ENCODE measurements at regions not wholly inside any gene's neighbourhood (a gene's known extent, or its start where the extent isn't known, plus 50 kb on each side); places are given as distances from the start of the nearest gene placed in this dataset.

GRCh38 chr2:212918336-212918735, 233.1 kb downstream of the IKZF2 start:
- H3K36me3 Mint-ChIP-seq (ENCODE audit: low read depth): no peaks in the 10 kb centered on the region
- Histone ChIP-seq H3K4me1 (ENCODE audit: insufficient read depth) (peaks cover 10% of the 10 kb centered on the region; the same call in 1 of the 2 replicates), H2AFZ (no peak overlapping the region), H3K9me2 (ENCODE audit: insufficient read depth) (no peaks in the 10 kb centered on the region; the same call in 1 of the 2 replicates), H3K79me2 (replicated peaks; ENCODE audit: insufficient read depth) (no peaks in the 10 kb centered on the region), H3K27ac (ENCODE audit: low read depth) (no peak overlapping the region), H4K20me1 (replicated peaks; ENCODE audit: insufficient read depth) (no peaks in the 10 kb centered on the region), H3F3A (replicated peaks; ENCODE audit: low read depth) (no peaks in the 10 kb centered on the region), H3K4me3 (no peak overlapping the region), H3K27me3 (ENCODE audit: insufficient read depth) (no peaks in the 10 kb centered on the region), H3K4me2 (no peak overlapping the region), H3K36me3 (ENCODE audit: insufficient read depth) (no peaks in the 10 kb centered on the region)
- no peak for DNase-seq (ENCODE audit: low spot score)
- no peak for ATAC-seq
- no peak overlapping the region for H3K27ac Mint-ChIP-seq
- H3K27me3 Mint-ChIP-seq (ENCODE audit: insufficient read depth, low read depth, poor library complexity): peaks cover 4% of the 10 kb centered on the region
- peaks cover 45% of the 10 kb centered on the region for H3K4me1 Mint-ChIP-seq
- H3K4me3 Mint-ChIP-seq: no peak overlapping the region
- H3K9me3 Mint-ChIP-seq: no peaks in the 10 kb centered on the region
- TF ChIP-seq ZNF114 (CRISPR knock-in tag; IDR thresholded peaks at IDR 0.05): no peak

- Histone ChIP-seq H3K4me3 (no peak overlapping the region), H3F3A (replicated peaks; ENCODE audit: low read depth) (no peaks in the 10 kb centered on the region), H3K27ac (ENCODE audit: low read depth) (no peak overlapping the region), H3K36me3 (ENCODE audit: insufficient read depth) (no peaks in the 10 kb centered on the region), H3K79me2 (replicated peaks; ENCODE audit: insufficient read depth) (no peaks in the 10 kb centered on the region), H4K20me1 (replicated peaks; ENCODE audit: insufficient read depth) (no peaks in the 10 kb centered on the region), H3K9me2 (ENCODE audit: insufficient read depth) (no peaks in the 10 kb centered on the region), H2AFZ (no peak overlapping the region), H3K4me2 (no peak overlapping the region), H3K27me3 (ENCODE audit: insufficient read depth) (no peaks in the 10 kb centered on the region), H3K4me1 (ENCODE audit: insufficient read depth) (peaks cover 10% of the 10 kb centered on the region; the same call in 1 of the 2 replicates)
- TF ChIP-seq JUNB (IDR thresholded peaks at IDR 0.05; ENCODE audit: unreplicated experiment) (no peak), NANOG (IDR thresholded peaks at IDR 0.05; ENCODE audit: borderline replicate concordance) (no peak), ZNF114 (CRISPR knock-in tag; IDR thresholded peaks at IDR 0.05) (no peak), REST (IDR thresholded peaks at IDR 0.05; ENCODE audit: unreplicated experiment) (no peak), STAT1 (IDR thresholded peaks at IDR 0.05; ENCODE audit: unreplicated experiment) (no peak), ETS1 (IDR thresholded peaks at IDR 0.05) (no peak), EZH2 (IDR thresholded peaks at IDR 0.05; ENCODE audit: low read depth, unreplicated experiment) (no peak), ZNF462 (CRISPR knock-in tag; IDR thresholded peaks at IDR 0.05) (no peak), CREB1 (CRISPR knock-in tag; IDR thresholded peaks at IDR 0.05; ENCODE audit: low read depth) (no peak)
- no peak for DNase-seq (ENCODE audit: low spot score)
- Mint-ChIP-seq H3K9me3 (no peaks in the 10 kb centered on the region), H3K4me3 (no peak overlapping the region), H3K27me3 (ENCODE audit: insufficient read depth, low read depth, poor library complexity) (peaks cover 4% of the 10 kb centered on the region), H3K36me3 (ENCODE audit: low read depth) (no peaks in the 10 kb centered on the region), H3K27ac (no peak overlapping the region), H3K4me1 (peaks cover 31% of the 10 kb centered on the region)
- ATAC-seq: no peak
Observed at GRCh38 chr2:212915121-212915782, 236.2 kb downstream of the IKZF2 start.

Measured in GM23338 (cell line).